Pancreas (tissue), 10 donors: ENCODE measurements at regions not wholly inside any gene's neighbourhood (a gene's known extent, or its start where the extent isn't known, plus 50 kb on each side); places are given as distances from the start of the nearest gene placed in this dataset.
A peak's percentile ranks its signal among the peaks of the same experiment; 100 is the strongest.

ENCODE experiments used
- ATAC-seq, 4 donors: fragments of 200-7000 bp; cut with Tn5 transposase; one replicate each; pipeline versions ENCODE4 v1.8.0 to v1.9.1; 2020; ENCODE audit warnings: mild to moderate bottlenecking in 4 of 4, moderate library complexity in 4 of 4
- DNase-seq, 6 donors: peaks; one replicate each; pipeline ENCODE4 v3.0.0-alpha.2; 2020
- FAIRE-seq: peaks from 2 replicates; lab custom pipeline; 2012; peaks lifted over from hg19 to GRCh38; lab: Jason Lieb, UNC
- H3K27ac ChIP-seq, 4 donors: fragments of 200-600 bp; sonication (generic); 1 replicate in 3 of 4; 2 replicates in 1 of 4; pipeline versions ENCODE4 v1.5.0 to v1.8.0; 2020
- H3K27me3 ChIP-seq, 4 donors: fragments of 200-600 bp; one replicate each; pipeline ENCODE4 v1.8.0; 2021
- H3K36me3 ChIP-seq, 3 donors: fragments of 200-600 bp; sonication (generic) in 1 of 3; one replicate each; pipeline versions ENCODE4 v1.5.0 to v1.8.0; 2020 to 2021
- H3K4me1 ChIP-seq, 3 donors: fragments of 200-600 bp; one replicate each; pipeline ENCODE4 v1.8.0; 2021
- H3K4me3 ChIP-seq, 4 donors: fragments of 200-600 bp; sonication (generic) in 2 of 4; one replicate each; pipeline versions ENCODE4 v1.5.0 to v1.8.0; 2020 to 2021
- H3K9me3 ChIP-seq, 4 donors: fragments of 200-600 bp; one replicate each; pipeline ENCODE4 v1.8.0; 2021
- CTCF ChIP-seq, 4 donors: fragments of 200-600 bp; sonication (generic) in 3 of 4; IDR thresholded peaks; one replicate each; pipeline versions ENCODE4 v1.5.0 to v1.8.0; 2021; ENCODE audit warnings: antibody characterized with exemption in 4 of 4
- WGBS, 2 donors: extraction: QIAGEN DNeasy Blood & Tissue Kit; methylation state at CpG; one replicate each; pipeline ENCODE4 v1.1.7; 2013; 5-methylcytosine and 5-hydroxymethylcytosine counted together
- intact Hi-C, 3 donors: fragments of 100-400 bp; cut with DNase I; formaldehyde crosslinking; loops; one replicate each; pipeline versions ENCODE4 v1.11.1 to v1.14.2; 2022
- donor health status: healthy with polysubstance abuse.
- donor health status: DM: no; HTN: no; CAD: no; lungs with moderate emphysema.
- donor health status: DM: no; HTN: no; CAD: no.
- donor health status: control.
- donor health status: control.
- donor health status: Bipolar disorder and iron deficiency.
- donor health status: DM: yes; HTN: yes; CAD: no.
- donor health status: DM: no; HTN: no; CAD: no.
- donor health status: DM: no; HTN: no; CAD: no.
- donor health status: DM: yes; HTN: yes; CAD: no.

- WGBS, 2 donors = 45 to 65% methylated on average over 11 to 13 of the region's 13 CpGs
- H3K36me3 ChIP-seq = no peaks in the 10 kb centered on the region
- peak in 1 of 4 donors; percentile 22 for ATAC-seq
- DNase-seq = peak in 1 of 6 donors; percentile 15
- no peak for TF ChIP-seq CTCF (IDR thresholded peaks at IDR 0.05)
- H3K9me3 ChIP-seq = no peaks in the 10 kb centered on the region
- H3K4me3 ChIP-seq = no peak overlapping the region
- H3K27ac ChIP-seq = no peak overlapping the region
- peaks cover 0 to 11% (median 0%) of the 10 kb centered on the region in 4 donors for H3K27me3 ChIP-seq
- H3K4me1 ChIP-seq = no peaks in the 10 kb centered on the region
- FAIRE-seq = no peak
- intact Hi-C loops = no loop called here
Observed at GRCh38 chr1:29689372-29690030, 453.2 kb downstream of the PTPRU start.

GRCh38 chr1:29688471-29689365 lies 452.4 kb downstream of the PTPRU start:
- 50 to 61% methylated on average over 14 of the region's 14 CpGs for WGBS, 2 donors

GRCh38 chr1:29687601-29688244 lies 451.4 kb downstream of the PTPRU start:
- peaks cover 0 to 11% (median 0%) of the 10 kb centered on the region in 4 donors for H3K27me3 ChIP-seq
- 51 to 60% methylated on average over 4 of the region's 4 CpGs for WGBS, 2 donors

More at GRCh38 chr1:29688471-29689365, 452.4 kb downstream of the PTPRU start:
- no peak overlapping the region for H3K27ac ChIP-seq
- intact Hi-C loops = no loop called here
- H3K9me3 ChIP-seq = no peaks in the 10 kb centered on the region
- peaks cover 0 to 11% (median 0%) of the 10 kb centered on the region in 4 donors for H3K27me3 ChIP-seq
- no peak for TF ChIP-seq CTCF (IDR thresholded peaks at IDR 0.05)
- H3K4me1 ChIP-seq = peaks cover 0 to 5% (median 0%) of the 10 kb centered on the region in 3 donors
- FAIRE-seq = no peak
- peak in 1 of 6 donors; percentile 15 for DNase-seq
- H3K36me3 ChIP-seq = no peaks in the 10 kb centered on the region
- no peak overlapping the region for H3K4me3 ChIP-seq
- peak in 1 of 4 donors; percentile 51 for ATAC-seq

GRCh38 chr1:29687166-29687565 lies 450.8 kb downstream of the PTPRU start:
- intact Hi-C loops = no loop called here
- no peak for ATAC-seq
- Histone ChIP-seq H3K27ac (no peak overlapping the region), H3K9me3 (no peaks in the 10 kb centered on the region), H3K36me3 (no peaks in the 10 kb centered on the region), H3K27me3 (peaks cover 0 to 11% (median 0%) of the 10 kb centered on the region in 4 donors), H3K4me3 (no peak overlapping the region), H3K4me1 (peaks cover 11 to 15% (median 13%) of the 10 kb centered on the region in 3 donors)
- no peak for FAIRE-seq
- TF ChIP-seq CTCF (IDR thresholded peaks at IDR 0.05) = no peak
- DNase-seq = no peak
- 47 to 68% methylated on average over 3 of the region's 3 CpGs for WGBS, 2 donors

More at GRCh38 chr1:29687601-29688244, 451.4 kb downstream of the PTPRU start:
- Histone ChIP-seq H3K27ac (no peak overlapping the region), H3K9me3 (no peaks in the 10 kb centered on the region), H3K4me3 (no peak overlapping the region), H3K36me3 (no peaks in the 10 kb centered on the region), H3K4me1 (peaks cover 5 to 11% (median 7%) of the 10 kb centered on the region in 3 donors)
- no peak for TF ChIP-seq CTCF (IDR thresholded peaks at IDR 0.05)
- FAIRE-seq (no peak), ATAC-seq (no peak), DNase-seq (no peak)
- intact Hi-C loops = no loop called here
